Hepatocyte (in vitro differentiated cells): ENCODE measurements at regions not wholly inside any gene's neighbourhood (a gene's known extent, or its start where the extent isn't known, plus 50 kb on each side); places are given as distances from the start of the nearest gene placed in this dataset.

Experiments used
- CTCF ChIP-seq: fragments of 200-600 bp; sonication (generic); IDR thresholded peaks from 2 replicates; pipeline ENCODE4 v1.5.1; 2016; ENCODE audit warnings: antibody characterized with exemption, mild to moderate bottlenecking; ENCODE audit not compliant: poor library complexity
- EZH2 ChIP-seq: fragments of 200-600 bp; sonication (generic); IDR thresholded peaks from 2 replicates; pipeline ENCODE4 v1.6.1; 2016; ENCODE audit warnings: antibody characterized with exemption, mild to moderate bottlenecking, borderline replicate concordance

- TF ChIP-seq CTCF, result no peak
- no peak for TF ChIP-seq EZH2
Measured at GRCh38 chr6:166747644-166748595, 120.9 kb upstream of the RPS6KA2 start.
